ENCODE measurements at regions not wholly inside any gene's neighbourhood (a gene's known extent, or its start where the extent isn't known, plus 50 kb on each side); places are given as distances from the start of the nearest gene placed in this dataset.

DNA sequence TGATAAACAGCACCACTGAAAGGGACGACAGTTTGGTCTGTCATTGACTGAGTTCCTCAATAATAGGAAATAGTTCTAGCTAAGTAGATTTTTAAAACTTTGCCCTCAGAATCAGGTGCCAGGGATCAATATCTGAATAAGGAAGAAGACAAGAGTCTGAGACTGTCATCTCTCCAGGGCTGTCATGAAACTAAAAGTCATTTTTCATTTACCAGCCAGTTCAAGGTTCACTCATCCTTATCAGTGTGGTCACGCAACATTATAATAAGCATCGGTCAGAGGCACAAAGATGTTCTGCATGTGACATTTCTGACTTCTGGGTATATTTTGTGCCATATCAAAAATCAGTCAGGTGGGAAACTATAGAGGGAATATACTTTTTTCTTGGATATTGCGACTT, 52.5 kb upstream of the E2F3 start:
- H3K4me3 ChIP-seq (IDR thresholded peaks at IDR 0.05; ENCODE audit: insufficient read depth, low read depth, low read length): no peak overlapping the region
- H3K27ac ChIP-seq: no peak overlapping the region
- no peak overlapping the region for H2AFZ ChIP-seq (ENCODE audit: low read depth)
- H3K36me3 ChIP-seq (ENCODE audit: insufficient read depth): no peaks in the 10 kb centered on the region
- TF ChIP-seq, protein P1, sequence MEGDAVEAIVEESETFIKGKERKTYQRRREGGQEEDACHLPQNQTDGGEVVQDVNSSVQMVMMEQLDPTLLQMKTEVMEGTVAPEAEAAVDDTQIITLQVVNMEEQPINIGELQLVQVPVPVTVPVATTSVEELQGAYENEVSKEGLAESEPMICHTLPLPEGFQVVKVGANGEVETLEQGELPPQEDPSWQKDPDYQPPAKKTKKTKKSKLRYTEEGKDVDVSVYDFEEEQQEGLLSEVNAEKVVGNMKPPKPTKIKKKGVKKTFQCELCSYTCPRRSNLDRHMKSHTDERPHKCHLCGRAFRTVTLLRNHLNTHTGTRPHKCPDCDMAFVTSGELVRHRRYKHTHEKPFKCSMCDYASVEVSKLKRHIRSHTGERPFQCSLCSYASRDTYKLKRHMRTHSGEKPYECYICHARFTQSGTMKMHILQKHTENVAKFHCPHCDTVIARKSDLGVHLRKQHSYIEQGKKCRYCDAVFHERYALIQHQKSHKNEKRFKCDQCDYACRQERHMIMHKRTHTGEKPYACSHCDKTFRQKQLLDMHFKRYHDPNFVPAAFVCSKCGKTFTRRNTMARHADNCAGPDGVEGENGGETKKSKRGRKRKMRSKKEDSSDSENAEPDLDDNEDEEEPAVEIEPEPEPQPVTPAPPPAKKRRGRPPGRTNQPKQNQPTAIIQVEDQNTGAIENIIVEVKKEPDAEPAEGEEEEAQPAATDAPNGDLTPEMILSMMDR (conservative IDR thresholded peaks at IDR 0.05; ENCODE audit: low read depth, low read length): no peak
- no peaks in the 10 kb centered on the region for H4K20me1 ChIP-seq (ENCODE audit: insufficient read depth)
- H3K27me3 ChIP-seq (ENCODE audit: insufficient read depth, low read depth): no peaks in the 10 kb centered on the region
- no peaks in the 10 kb centered on the region for H3K4me1 ChIP-seq (ENCODE audit: low read depth, poor library complexity, severe bottlenecking)
- no peaks in the 10 kb centered on the region for H3K79me2 ChIP-seq (ENCODE audit: insufficient read depth, low read depth)
- H3K9ac ChIP-seq: no peak overlapping the region
- H3K4me2 ChIP-seq: no peak overlapping the region

DNA sequence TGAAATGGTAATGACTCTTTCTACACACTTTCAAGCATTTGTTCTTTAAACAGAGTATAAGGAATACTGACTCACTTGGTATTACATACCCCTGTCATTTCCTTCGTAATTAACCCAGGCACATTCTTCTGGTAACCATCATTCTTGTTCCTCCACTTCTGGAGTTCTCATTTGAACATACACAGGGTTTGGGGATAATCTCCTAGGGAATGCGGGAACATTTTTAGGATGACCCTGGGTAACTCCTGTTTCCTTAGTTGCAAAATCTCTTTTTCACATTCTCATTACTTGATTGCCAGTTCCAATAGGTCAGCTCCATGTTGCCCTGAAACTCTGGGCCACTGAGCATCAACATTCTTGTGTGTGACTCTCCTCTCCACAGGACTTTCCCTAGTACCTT, 51.5 kb upstream of the E2F3 start:
- H2AFZ ChIP-seq (ENCODE audit: low read depth): no peak overlapping the region
- no peaks in the 10 kb centered on the region for H3K27me3 ChIP-seq (ENCODE audit: insufficient read depth, low read depth)
- H4K20me1 ChIP-seq (ENCODE audit: insufficient read depth): no peaks in the 10 kb centered on the region
- H3K27ac ChIP-seq: no peak overlapping the region
- no peaks in the 10 kb centered on the region for H3K36me3 ChIP-seq (ENCODE audit: insufficient read depth)
- H3K4me3 ChIP-seq (IDR thresholded peaks at IDR 0.05; ENCODE audit: insufficient read depth, low read depth, low read length): no peak overlapping the region
- no peak overlapping the region for H3K9ac ChIP-seq
- no peaks in the 10 kb centered on the region for H3K79me2 ChIP-seq (ENCODE audit: insufficient read depth, low read depth)
- H3K4me2 ChIP-seq: no peak overlapping the region
- TF ChIP-seq, protein P1 (conservative IDR thresholded peaks at IDR 0.05; ENCODE audit: low read depth, low read length): no peak
- no peaks in the 10 kb centered on the region for H3K4me1 ChIP-seq (ENCODE audit: low read depth, poor library complexity, severe bottlenecking)

DNA sequence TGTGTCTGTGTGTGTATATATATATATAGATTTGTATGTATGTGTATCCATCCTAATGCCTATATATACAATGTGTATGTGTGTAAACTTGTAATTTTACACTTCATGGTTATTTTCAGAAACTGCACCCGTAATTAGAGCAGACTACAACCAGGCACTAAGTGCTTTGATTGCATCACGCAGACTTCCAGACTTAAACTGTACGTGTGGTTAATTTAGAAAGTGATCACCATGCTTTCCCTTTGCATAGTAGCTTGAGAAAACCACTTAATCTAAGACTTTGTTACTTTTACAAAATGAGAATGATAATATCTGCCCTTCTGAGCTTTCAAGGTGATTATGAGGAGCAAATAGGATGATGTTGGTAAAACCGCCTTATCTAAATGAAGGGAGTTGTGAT, 50.1 kb upstream of the E2F3 start:
- Histone ChIP-seq H2AFZ (ENCODE audit: low read depth) (no peak overlapping the region), H3K9ac (no peak overlapping the region), H3K4me3 (IDR thresholded peaks at IDR 0.05; ENCODE audit: insufficient read depth, low read depth, low read length) (no peak overlapping the region), H3K27ac (no peak overlapping the region), H4K20me1 (ENCODE audit: insufficient read depth) (no peaks in the 10 kb centered on the region), H3K79me2 (ENCODE audit: insufficient read depth, low read depth) (no peaks in the 10 kb centered on the region), H3K27me3 (ENCODE audit: insufficient read depth, low read depth) (no peaks in the 10 kb centered on the region), H3K36me3 (ENCODE audit: insufficient read depth) (no peaks in the 10 kb centered on the region), H3K4me1 (ENCODE audit: low read depth, poor library complexity, severe bottlenecking) (no peaks in the 10 kb centered on the region), H3K4me2 (no peak overlapping the region)
- TF ChIP-seq, protein P1 (conservative IDR thresholded peaks at IDR 0.05; ENCODE audit: low read depth, low read length): no peak

All from KMS-11 (cell line).